Vagina (tissue), 2 donors: ENCODE measurements at regions not wholly inside any gene's neighbourhood (a gene's known extent, or its start where the extent isn't known, plus 50 kb on each side); places are given as distances from the start of the nearest gene placed in this dataset.

Source experiments
- DNase-seq, 2 donors: peaks; one replicate each; pipeline ENCODE4 v3.0.0-alpha.2; 2017; ENCODE audit errors: extremely low spot score in 2 of 2
- H3K27ac ChIP-seq: fragments of 200-600 bp; sonication (generic); one replicate; pipeline ENCODE4 v1.5.1; 2019
- H3K27me3 ChIP-seq: fragments of 200-600 bp; sonication (generic); one replicate; pipeline ENCODE4 v1.5.1; 2019
- H3K36me3 ChIP-seq, 2 donors: fragments of 200-600 bp; sonication (generic); one replicate each; pipeline ENCODE4 v1.5.1; 2017 to 2019
- H3K4me1 ChIP-seq: fragments of 200-600 bp; sonication (generic); one replicate; pipeline ENCODE4 v1.5.1; 2019
- H3K4me3 ChIP-seq, 2 donors: fragments of 200-600 bp; sonication (generic); 1 replicate in 1 of 2; 2 replicates in 1 of 2; pipeline ENCODE4 v1.5.1; 2016 to 2019
- H3K9me3 ChIP-seq: fragments of 200-600 bp; sonication (generic); one replicate; pipeline ENCODE4 v1.5.1; 2019
- CTCF ChIP-seq, 3 experiments: fragments of 450-650 bp in 2 of 3; fragments of 200-600 bp in 1 of 3; sonication (generic) in 1 of 3; IDR thresholded peaks; one replicate each; pipeline ENCODE4 v1.5.1; 2017 to 2019; ENCODE audit warnings: antibody characterized with exemption in 3 of 3, mild to moderate bottlenecking in 2 of 3, moderate library complexity in 2 of 3
- POLR2A ChIP-seq, 2 donors: fragments of 450-650 bp; IDR thresholded peaks; one replicate each; pipeline ENCODE4 v1.6.1; 2017; ENCODE audit warnings: antibody characterized with exemption in 2 of 2, mild to moderate bottlenecking in 2 of 2, moderate library complexity in 2 of 2
- POLR2AphosphoS5 ChIP-seq, 2 donors: sonication (generic); formaldehyde crosslinking; IDR thresholded peaks; one replicate each; pipeline ENCODE4 v1.9.0; 2017; ENCODE audit warnings: antibody characterized with exemption in 2 of 2, mild to moderate bottlenecking in 2 of 2, low read depth in 1 of 2; ENCODE audit not compliant: insufficient read depth in 1 of 2
- intact Hi-C: fragments of 100-400 bp; cut with DNase I; formaldehyde crosslinking; loops from one replicate; pipeline ENCODE4 v1.15.1; 2023

GRCh38 chrX:39981946-39982345 is 115.8 kb downstream of the BCOR start:
- TF ChIP-seq POLR2A (IDR thresholded peaks at IDR 0.05) (no peak), CTCF (IDR thresholded peaks at IDR 0.05) (no peak), POLR2AphosphoS5 (IDR thresholded peaks at IDR 0.05; ENCODE audit: insufficient read depth in 1 of 2, low read depth in 1 of 2) (no peak)
- Histone ChIP-seq H3K4me1 (no peaks in the 10 kb centered on the region), H3K9me3 (no peaks in the 10 kb centered on the region), H3K27me3 (no peaks in the 10 kb centered on the region), H3K36me3 (no peaks in the 10 kb centered on the region), H3K27ac (no peak overlapping the region), H3K4me3 (no peak overlapping the region)
- intact Hi-C loops, result no loop called here
- no peak for DNase-seq

- no peak overlapping the region for H3K27ac ChIP-seq
- DNase-seq, result no peak
- intact Hi-C loops, result no loop called here
- H3K4me3 ChIP-seq, result no peak overlapping the region
- H3K36me3 ChIP-seq, result no peaks in the 10 kb centered on the region
- no peaks in the 10 kb centered on the region for H3K27me3 ChIP-seq
- TF ChIP-seq POLR2AphosphoS5 (IDR thresholded peaks at IDR 0.05; ENCODE audit: insufficient read depth in 1 of 2, low read depth in 1 of 2) (no peak), CTCF (IDR thresholded peaks at IDR 0.05) (no peak), POLR2A (IDR thresholded peaks at IDR 0.05) (no peak)
- no peaks in the 10 kb centered on the region for H3K4me1 ChIP-seq
- H3K9me3 ChIP-seq, result no peaks in the 10 kb centered on the region
These were observed 114.8 kb downstream of the BCOR start for GRCh38 chrX:39982948-39983347.

- no peak for DNase-seq
- H3K9me3 ChIP-seq, result no peaks in the 10 kb centered on the region
- no peaks in the 10 kb centered on the region for H3K27me3 ChIP-seq
- no peak overlapping the region for H3K4me3 ChIP-seq
- H3K27ac ChIP-seq, result no peak overlapping the region
- no peaks in the 10 kb centered on the region for H3K4me1 ChIP-seq
- no peaks in the 10 kb centered on the region for H3K36me3 ChIP-seq
- no peak for TF ChIP-seq CTCF (IDR thresholded peaks at IDR 0.05)
- intact Hi-C loops, result no loop called here
These were observed 114.0 kb downstream of the BCOR start for GRCh38 chrX:39983715-39984114.

GRCh38 chrX:39984191-39984956 is 113.4 kb downstream of the BCOR start:
- no peak for TF ChIP-seq CTCF (IDR thresholded peaks at IDR 0.05)
- TF ChIP-seq POLR2AphosphoS5 (IDR thresholded peaks at IDR 0.05; ENCODE audit: insufficient read depth in 1 of 2, low read depth in 1 of 2), result no peak
- no peak for TF ChIP-seq POLR2A (IDR thresholded peaks at IDR 0.05)
- H3K4me3 ChIP-seq, result no peak overlapping the region
- no peaks in the 10 kb centered on the region for H3K27me3 ChIP-seq
- no peaks in the 10 kb centered on the region for H3K9me3 ChIP-seq
- no peak overlapping the region for H3K27ac ChIP-seq
- H3K36me3 ChIP-seq, result no peaks in the 10 kb centered on the region
- intact Hi-C loops, result no loop called here
- DNase-seq, result no peak
- H3K4me1 ChIP-seq, result no peaks in the 10 kb centered on the region

GRCh38 chrX:39985071-39985470 is 112.7 kb downstream of the BCOR start:
- Histone ChIP-seq H3K9me3 (no peaks in the 10 kb centered on the region), H3K27me3 (no peaks in the 10 kb centered on the region), H3K36me3 (no peaks in the 10 kb centered on the region), H3K4me1 (no peaks in the 10 kb centered on the region), H3K4me3 (no peak overlapping the region), H3K27ac (no peak overlapping the region)
- TF ChIP-seq CTCF (IDR thresholded peaks at IDR 0.05) (no peak), POLR2A (IDR thresholded peaks at IDR 0.05) (no peak), POLR2AphosphoS5 (IDR thresholded peaks at IDR 0.05; ENCODE audit: insufficient read depth in 1 of 2, low read depth in 1 of 2) (no peak)
- DNase-seq, result no peak
- intact Hi-C loops, result no loop called here
